GOT3 (cell line): ENCODE measurements at regions not wholly inside any gene's neighbourhood (a gene's known extent, or its start where the extent isn't known, plus 50 kb on each side); places are given as distances from the start of the nearest gene placed in this dataset.

ENCODE experiments used
- DNase-seq: peaks from one replicate; lab custom pipeline; 2025; ENCODE audit warnings: mixed read lengths; lab: John Stamatoyannopoulos, UW

GRCh38 chr2:12795851-12796250, 79.1 kb downstream of the TRIB2 start:
- no peak for DNase-seq

DNA sequence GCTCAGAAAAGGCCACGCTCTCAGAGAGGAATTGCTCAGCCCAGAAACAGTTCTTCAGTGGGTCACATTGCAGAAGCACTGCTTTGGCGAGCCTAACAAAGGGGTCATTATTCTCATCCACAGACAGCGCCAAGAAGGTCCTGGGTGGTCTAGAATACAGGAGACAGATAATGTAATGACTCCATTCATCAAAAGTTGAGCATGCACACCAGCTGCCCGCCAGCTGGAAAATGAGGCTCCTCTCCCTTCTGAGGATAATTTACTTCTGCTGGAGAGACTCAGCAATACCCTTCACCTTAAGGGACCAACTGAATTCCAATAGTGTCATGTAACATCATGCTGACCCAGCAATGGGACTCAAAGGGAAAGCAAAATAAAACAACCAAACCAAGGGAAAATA, 79.9 kb downstream of the TRIB2 start:
- no peak for DNase-seq

GRCh38 chr2:12797815-12798214, 81.1 kb downstream of the TRIB2 start:
- DNase-seq, result no peak

- DNase-seq, result no peak
Measured at GRCh38 chr2:12803607-12804006, 86.9 kb downstream of the TRIB2 start.

DNA sequence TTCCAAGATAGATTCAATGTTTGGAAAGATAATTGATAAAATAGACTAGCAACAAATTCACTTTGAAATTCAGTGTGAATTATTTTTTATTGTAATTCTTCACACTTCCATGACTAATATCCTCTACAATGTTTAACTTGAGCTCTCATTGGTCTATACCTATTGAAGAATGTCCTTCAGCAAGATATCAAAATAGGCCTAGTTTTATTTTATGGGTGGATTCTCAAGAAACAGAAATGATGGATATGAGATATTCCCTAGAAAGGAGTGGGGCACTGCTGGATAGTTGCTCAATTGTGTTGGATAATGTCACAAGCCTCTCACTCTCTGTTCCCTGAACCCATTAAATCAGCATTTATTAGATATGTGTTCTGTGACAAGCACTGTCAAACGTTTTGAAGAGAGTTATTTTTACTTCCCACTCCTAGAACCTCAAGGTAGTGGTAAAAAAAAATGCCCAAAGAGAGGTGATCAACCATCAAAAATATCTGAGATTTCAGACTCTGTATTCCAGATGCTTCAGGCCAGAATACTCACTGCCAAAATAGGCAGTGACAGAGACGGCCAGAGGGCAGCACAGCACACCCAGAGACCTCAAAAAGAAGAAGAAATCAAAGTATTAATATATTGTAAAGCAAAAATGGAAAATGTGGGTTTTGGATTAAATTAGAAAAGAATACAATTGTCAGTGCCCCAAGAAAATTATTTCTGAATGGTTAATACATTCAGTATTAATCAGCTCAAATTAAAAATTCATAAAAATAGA, 87.5 kb downstream of the TRIB2 start:
- no peak for DNase-seq

DNA sequence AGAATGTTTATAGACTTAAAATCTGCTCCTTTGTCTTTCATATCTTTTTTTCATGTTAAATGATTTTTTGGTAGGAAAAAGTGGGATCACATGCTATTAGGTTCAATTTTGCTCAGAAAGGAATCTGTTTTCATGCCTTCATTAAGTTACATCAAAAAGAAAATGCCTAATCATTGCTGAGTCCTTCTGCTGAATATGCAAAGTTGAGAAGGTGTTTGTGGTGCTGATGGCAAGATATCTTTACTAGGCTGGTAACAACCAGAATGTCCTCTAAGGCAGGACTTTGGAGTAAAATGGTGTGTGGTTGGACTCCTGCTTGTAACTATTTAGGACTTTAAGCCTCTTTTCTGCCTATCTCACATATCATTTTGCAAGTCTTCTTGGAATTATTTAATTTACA, 88.3 kb downstream of the TRIB2 start:
- DNase-seq, result no peak

GRCh38 chr2:12806549-12807242, 90.0 kb downstream of the TRIB2 start:
- DNase-seq, result no peak

DNA sequence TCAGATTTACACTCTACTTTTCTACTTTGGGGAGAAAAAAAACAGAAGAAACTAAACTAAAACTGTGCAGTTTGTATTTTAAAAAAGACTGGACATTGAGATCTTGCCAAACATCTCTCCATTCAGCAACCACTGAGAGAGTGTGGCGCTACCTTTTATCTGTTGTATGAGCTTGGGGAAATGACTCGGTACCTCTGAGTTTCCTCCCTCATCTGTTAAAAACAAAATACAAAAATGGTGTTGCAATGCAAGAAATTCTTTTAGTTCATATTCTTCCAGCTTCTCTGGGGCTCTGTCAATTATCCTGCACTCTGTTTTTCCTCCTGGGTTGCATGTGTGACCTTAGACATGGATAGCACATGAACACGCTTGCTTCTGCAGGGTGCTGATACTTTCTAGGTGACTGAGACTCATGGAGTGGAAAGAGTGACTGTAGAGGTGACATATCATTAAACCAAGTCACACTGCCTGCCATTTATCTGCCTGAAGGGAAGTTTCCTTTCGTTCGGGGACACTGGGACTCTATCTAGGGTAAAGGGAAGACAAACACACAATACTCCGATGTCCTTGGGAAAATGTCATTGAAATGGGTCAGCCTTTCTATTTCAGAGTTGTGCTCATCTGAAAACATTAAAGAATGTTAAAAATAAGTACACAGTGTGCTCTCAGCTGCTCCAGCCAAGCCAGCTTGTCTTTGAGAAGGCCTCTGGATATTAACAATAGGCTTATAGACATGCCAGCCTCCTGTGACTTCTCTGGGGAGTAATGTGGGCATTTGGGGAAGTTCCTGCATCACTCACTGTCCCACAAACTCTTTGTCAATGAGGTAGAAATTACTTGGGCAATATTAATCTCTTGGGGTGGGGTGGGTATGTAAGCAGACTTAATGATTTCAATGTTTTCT, 91.4 kb downstream of the TRIB2 start:
- DNase-seq, result no peak

GRCh38 chr2:12809526-12809925, 92.8 kb downstream of the TRIB2 start:
- no peak for DNase-seq

- DNase-seq, result no peak
Measured at GRCh38 chr2:12811916-12812315, 95.2 kb downstream of the TRIB2 start.

GRCh38 chr2:12813166-12813565, 96.4 kb downstream of the TRIB2 start:
- DNase-seq, result no peak

- no peak for DNase-seq
Measured at GRCh38 chr2:12816379-12817306, 99.9 kb downstream of the TRIB2 start.

GRCh38 chr2:12817870-12818269, 101.1 kb downstream of the TRIB2 start:
- DNase-seq, result no peak

GRCh38 chr2:12818416-12819102, 101.8 kb downstream of the TRIB2 start:
- no peak for DNase-seq

GRCh38 chr2:12819103-12819475, 102.4 kb downstream of the TRIB2 start:
- DNase-seq, result peak; percentile 40

DNA sequence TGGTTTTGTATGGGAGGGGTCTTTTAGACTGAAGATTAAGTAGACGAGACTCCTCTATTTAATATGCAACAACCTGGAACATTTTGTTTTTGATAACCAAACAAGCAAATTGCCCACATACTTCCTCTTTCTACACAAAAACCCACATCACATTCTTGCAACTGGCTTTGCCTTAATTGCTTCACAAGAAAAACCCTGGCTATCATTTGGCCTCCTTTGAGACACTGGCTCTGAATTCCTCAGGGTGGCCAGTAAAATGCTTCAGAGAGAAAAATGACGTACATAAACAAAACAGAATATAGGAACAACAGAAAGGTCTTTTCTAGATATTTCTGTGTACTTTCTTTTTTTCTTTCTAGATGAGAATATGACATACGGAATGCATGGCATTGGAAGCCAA, 103.0 kb downstream of the TRIB2 start:
- DNase-seq, result no peak

GRCh38 chr2:12821656-12822055, 104.9 kb downstream of the TRIB2 start:
- DNase-seq, result no peak

- DNase-seq, result no peak
Measured at GRCh38 chr2:12824351-12824777, 107.6 kb downstream of the TRIB2 start.

DNA sequence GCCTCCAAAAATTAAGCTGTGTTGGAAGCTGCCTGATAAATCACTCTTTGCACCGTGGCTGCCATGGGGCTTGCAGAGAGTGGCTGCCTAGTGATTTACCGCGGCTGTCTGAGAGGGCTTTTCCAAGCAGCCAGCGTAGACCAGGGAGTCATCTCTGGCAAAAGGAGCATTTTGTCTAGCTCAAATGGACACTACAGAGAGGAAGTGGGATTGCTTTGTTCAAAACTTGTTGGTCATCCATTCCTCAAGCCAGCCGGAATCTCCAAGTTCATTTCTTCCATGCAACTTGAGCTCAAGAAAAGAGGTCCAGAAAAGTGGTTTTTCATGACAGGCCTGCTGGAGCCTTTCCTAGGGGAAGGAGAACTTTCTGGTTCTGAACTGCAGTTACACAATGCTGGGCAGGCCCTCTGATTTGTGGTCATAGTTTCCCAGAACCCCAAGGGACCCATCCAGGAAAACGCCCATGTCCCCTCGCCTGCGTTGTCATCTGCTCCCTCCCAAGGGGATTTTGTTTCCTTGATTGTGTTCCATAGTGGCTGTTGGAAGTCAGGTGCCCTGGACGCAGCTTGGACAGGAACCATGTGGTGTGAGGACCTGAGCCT, 108.1 kb downstream of the TRIB2 start:
- no peak for DNase-seq

DNA sequence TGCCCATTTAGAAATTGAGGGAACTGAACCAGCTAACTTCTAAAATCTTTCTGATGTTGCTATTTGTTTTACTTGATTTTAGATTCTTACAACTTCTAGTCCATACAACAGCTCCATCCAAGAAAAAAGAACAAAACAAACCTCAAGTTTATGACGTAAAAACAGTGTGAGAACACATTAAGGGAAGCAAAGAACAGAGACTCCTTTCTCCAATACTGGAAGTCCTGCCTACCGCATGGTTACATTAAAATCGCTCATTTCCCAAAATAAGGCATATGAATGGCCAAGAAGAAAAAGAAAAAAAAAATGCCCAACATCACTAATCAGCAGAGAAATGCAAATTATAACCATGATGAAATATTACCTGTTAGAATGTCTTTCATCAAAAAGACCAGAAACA, 110.0 kb downstream of the TRIB2 start:
- no peak for DNase-seq

GRCh38 chr2:12827721-12828120, 111.0 kb downstream of the TRIB2 start:
- no peak for DNase-seq
